Duodenal mucosa (tissue), 2 donors: ENCODE measurements at regions not wholly inside any gene's neighbourhood (a gene's known extent, or its start where the extent isn't known, plus 50 kb on each side); places are given as distances from the start of the nearest gene placed in this dataset.
"Not testable (repeated sequence)": the region's sequence is repeated elsewhere in the genome, so short reads cannot be mapped to it uniquely, and the experiment has no call there.

Experiments
- H3K27ac ChIP-seq: one replicate; pipeline ENCODE4 v1.7.0; 2013; ENCODE audit warnings: low read depth, low read length
- H3K27me3 ChIP-seq, 2 donors: one replicate each; pipeline ENCODE4 v1.7.0; 2013; ENCODE audit warnings: low read length in 2 of 2, control low read depth in 1 of 2; ENCODE audit not compliant: insufficient read depth in 2 of 2, control insufficient read depth in 1 of 2
- H3K36me3 ChIP-seq, 2 donors: one replicate each; pipeline ENCODE4 v1.7.0; 2013; ENCODE audit warnings: low read length in 2 of 2, control low read depth in 1 of 2; ENCODE audit not compliant: insufficient read depth in 2 of 2, control insufficient read depth in 1 of 2
- H3K4me1 ChIP-seq, 2 donors: one replicate each; pipeline ENCODE4 v1.7.0; 2013; ENCODE audit warnings: low read length in 2 of 2, control low read depth in 1 of 2; ENCODE audit not compliant: insufficient read depth in 2 of 2, control insufficient read depth in 1 of 2
- H3K4me3 ChIP-seq, 2 donors: one replicate each; pipeline ENCODE4 v1.7.0; 2013; ENCODE audit warnings: low read length in 2 of 2, low read depth in 1 of 2
- H3K9ac ChIP-seq, 2 donors: one replicate each; pipeline ENCODE4 v1.7.0; 2013; ENCODE audit warnings: low read length in 2 of 2, low read depth in 1 of 2
- H3K9me3 ChIP-seq, 2 donors: one replicate each; pipeline ENCODE4 v1.7.0; 2013; ENCODE audit warnings: low read length in 2 of 2, control low read depth in 1 of 2; ENCODE audit not compliant: control insufficient read depth in 1 of 2

DNA sequence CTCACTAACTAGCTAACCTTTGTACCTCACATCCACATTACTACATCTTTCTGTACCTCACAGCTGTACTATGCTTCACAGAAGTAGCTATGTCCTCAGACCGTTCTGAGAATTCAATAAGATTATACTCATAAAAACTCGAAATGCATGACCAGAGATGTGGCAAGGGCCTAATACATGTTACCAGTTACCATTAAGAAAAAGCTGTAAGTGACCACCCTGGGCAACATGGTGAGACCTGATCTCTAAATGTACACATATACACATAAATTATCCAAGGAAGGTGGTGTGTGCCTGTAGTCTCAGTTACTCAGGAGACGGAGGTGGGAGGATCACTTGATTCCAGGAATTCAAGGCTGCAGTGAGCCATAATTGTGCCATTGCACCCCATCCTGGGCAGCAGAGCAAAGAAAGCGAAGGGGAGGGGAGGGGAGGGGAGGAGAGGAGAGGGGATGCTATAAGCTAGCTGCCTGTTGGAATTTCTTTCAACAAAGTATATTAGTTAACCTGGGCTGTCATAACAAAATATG is 482.6 kb upstream of the ZNF717 start:
- Histone ChIP-seq H3K27ac (no peak overlapping the region), H3K9me3 (no peaks in the 10 kb centered on the region), H3K9ac (no peak overlapping the region), H3K27me3 (no peaks in the 10 kb centered on the region), H3K4me3 (no peak overlapping the region), H3K36me3 (no peaks in the 10 kb centered on the region), H3K4me1 (no peaks in the 10 kb centered on the region)

DNA sequence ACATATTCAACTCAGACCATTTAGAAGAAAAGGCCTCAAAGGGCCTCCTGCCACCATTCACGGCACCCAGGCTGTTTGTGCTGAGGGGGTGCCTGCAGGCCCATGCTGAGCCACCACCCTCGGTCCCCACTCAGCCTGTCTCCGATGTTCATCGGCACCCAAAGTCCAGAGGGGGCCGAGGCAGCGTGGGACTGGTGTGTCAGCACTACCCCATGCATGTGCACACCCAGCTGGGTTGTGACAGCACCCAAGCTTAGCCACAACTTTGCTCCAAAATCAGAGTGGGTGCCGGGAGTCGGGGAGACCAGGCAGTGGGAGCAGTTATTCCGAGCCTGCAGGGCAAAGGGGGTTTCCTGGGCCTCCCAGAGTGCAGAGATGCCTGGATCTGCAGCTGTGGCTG is 508.5 kb upstream of the ZNF717 start:
- no peak overlapping the region for H3K9ac ChIP-seq
- no peak overlapping the region for H3K27ac ChIP-seq
- H3K36me3 ChIP-seq = no peaks in the 10 kb centered on the region
- no peaks in the 10 kb centered on the region for H3K9me3 ChIP-seq
- H3K27me3 ChIP-seq = no peaks in the 10 kb centered on the region
- no peaks in the 10 kb centered on the region for H3K4me1 ChIP-seq
- no peak overlapping the region for H3K4me3 ChIP-seq

DNA sequence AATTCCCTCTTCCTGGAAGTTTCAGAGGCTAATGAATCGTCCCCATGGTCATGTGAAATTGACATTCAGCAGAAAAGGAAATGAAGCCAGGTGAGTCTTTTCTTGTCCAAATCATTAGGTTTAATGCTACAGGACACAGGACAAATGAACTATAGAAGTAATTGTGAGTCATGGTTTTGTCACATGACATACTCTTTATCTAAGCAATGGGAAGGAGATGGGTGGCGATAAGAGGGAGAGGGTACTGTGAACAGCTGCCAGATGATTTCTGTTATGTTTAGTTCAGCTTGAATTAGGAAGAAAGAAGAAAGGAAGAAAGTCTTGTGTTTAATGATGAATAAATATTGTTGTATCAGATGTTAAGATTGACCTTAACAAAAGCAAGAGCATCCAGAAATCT is 515.4 kb upstream of the ZNF717 start:
- H3K4me3 ChIP-seq = no peak overlapping the region
- H3K27ac ChIP-seq = no peak overlapping the region
- H3K4me1 ChIP-seq = no peaks in the 10 kb centered on the region
- H3K36me3 ChIP-seq = no peaks in the 10 kb centered on the region
- no peaks in the 10 kb centered on the region for H3K9me3 ChIP-seq
- H3K27me3 ChIP-seq = no peaks in the 10 kb centered on the region
- no peak overlapping the region for H3K9ac ChIP-seq

DNA sequence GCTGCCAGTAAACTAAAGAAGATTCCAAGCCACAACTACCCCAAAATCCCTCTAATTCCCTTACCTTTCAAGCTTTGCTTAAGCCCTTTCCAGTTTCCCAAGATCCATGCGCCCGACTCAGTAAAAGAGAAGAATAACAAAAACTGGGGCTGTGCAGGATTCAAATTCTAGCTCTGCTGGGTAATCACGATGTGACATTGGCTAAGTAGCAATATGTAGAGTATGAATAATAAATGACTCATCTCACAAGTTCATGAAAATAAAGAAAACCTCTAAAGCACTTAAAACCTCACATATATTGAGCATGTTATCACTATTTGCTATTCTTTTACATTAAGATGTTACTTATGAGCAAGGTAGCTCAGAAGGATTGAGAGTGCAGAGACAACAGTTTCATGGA is 522.2 kb upstream of the ZNF717 start:
- H3K4me3 ChIP-seq = no peak overlapping the region
- H3K4me1 ChIP-seq = no peaks in the 10 kb centered on the region
- no peaks in the 10 kb centered on the region for H3K9me3 ChIP-seq
- H3K27ac ChIP-seq = no peak overlapping the region
- no peaks in the 10 kb centered on the region for H3K27me3 ChIP-seq
- no peak overlapping the region for H3K9ac ChIP-seq
- no peaks in the 10 kb centered on the region for H3K36me3 ChIP-seq

DNA sequence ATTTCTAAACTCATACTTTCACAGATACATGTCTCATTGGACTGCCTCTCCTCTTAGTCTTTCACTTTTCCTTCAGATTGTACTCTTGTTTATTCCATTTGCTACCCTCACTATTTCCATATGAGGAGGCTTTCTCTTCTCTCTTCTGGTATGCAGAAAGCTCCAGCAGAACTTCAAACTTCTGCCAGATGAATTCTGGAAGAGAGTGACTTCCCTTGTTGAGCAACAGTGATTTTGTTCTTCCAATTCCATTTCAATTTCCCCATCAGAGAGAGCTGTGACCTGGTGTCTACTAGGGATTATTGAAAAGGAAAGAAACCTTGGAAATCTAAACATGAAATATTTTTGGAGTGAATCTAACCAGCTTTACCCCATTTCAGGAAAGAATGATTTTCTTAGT is 523.2 kb upstream of the ZNF717 start:
- no peaks in the 10 kb centered on the region for H3K27me3 ChIP-seq
- no peaks in the 10 kb centered on the region for H3K9me3 ChIP-seq
- H3K27ac ChIP-seq = no peak overlapping the region

DNA sequence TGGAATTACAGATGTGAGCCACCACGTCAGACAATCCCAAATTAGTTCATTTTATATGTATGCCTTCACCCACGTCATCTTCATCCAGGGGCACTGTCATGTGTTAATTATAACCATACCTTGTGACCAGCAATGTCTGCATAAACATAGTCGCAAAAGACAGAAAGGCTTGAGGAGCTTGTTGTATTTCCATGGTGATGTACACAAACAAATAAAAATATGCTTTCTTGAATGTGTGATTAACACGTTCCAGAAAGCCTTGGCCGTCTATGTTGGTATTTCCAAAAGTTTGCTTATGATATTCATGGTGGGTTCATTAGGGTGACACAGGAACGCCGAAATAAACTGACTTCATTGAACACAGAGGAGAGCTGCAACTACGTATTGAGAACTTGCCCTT is 524.7 kb upstream of the ZNF717 start:
- H3K4me3 ChIP-seq = no peak overlapping the region
- no peaks in the 10 kb centered on the region for H3K36me3 ChIP-seq
- H3K9ac ChIP-seq = no peak overlapping the region
- no peaks in the 10 kb centered on the region for H3K27me3 ChIP-seq
- H3K9me3 ChIP-seq = no peaks in the 10 kb centered on the region
- no peaks in the 10 kb centered on the region for H3K4me1 ChIP-seq
- no peak overlapping the region for H3K27ac ChIP-seq

More for the DNA sequence above, 523.2 kb upstream of the ZNF717 start:
- no peak overlapping the region for H3K9ac ChIP-seq
- no peaks in the 10 kb centered on the region for H3K4me1 ChIP-seq
- H3K4me3 ChIP-seq = no peak overlapping the region
- no peaks in the 10 kb centered on the region for H3K36me3 ChIP-seq

DNA sequence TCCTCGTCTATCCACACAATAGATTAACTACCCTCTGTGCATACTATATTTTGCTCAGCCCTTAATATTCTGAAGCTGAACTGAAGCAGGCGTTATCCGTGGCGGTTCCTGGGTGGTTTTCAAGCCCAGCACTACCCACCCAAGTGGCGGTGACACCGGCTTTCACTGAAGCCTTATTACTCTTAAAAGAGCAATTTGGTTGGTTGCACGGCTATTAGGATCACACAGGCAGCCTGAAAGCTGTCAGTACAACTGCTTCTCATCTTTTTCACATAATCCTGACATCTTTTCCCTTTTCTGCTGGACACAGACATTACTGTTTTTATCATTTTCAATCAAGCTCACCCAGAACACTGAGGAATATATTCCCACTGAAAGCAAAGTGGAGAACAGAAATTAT is 525.3 kb upstream of the ZNF717 start:
- H3K4me1 ChIP-seq = no peaks in the 10 kb centered on the region
- H3K9me3 ChIP-seq = no peaks in the 10 kb centered on the region
- no peak overlapping the region for H3K27ac ChIP-seq
- H3K27me3 ChIP-seq = no peaks in the 10 kb centered on the region
- no peak overlapping the region for H3K9ac ChIP-seq
- H3K4me3 ChIP-seq = no peak overlapping the region
- H3K36me3 ChIP-seq = no peaks in the 10 kb centered on the region

DNA sequence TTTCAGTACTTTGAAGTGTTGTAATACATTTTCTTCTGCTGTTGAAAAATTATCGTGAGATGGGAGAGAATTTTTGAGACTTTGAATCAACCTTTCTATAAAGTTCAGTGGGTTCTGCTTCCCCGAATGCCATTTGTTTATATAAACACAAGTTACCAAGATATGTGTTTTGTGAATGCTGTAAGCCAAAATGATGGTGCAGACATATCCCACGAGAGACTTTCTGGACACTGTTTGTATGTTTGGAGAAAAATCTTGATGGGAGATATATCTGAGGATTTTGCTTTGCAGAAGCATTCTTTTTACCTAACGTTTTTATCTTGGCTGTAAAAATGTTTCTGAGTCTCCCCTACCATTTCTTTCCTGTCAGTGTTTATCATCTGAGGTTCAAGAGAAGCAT is 526.6 kb upstream of the ZNF717 start:
- H3K9me3 ChIP-seq = no peaks in the 10 kb centered on the region

DNA sequence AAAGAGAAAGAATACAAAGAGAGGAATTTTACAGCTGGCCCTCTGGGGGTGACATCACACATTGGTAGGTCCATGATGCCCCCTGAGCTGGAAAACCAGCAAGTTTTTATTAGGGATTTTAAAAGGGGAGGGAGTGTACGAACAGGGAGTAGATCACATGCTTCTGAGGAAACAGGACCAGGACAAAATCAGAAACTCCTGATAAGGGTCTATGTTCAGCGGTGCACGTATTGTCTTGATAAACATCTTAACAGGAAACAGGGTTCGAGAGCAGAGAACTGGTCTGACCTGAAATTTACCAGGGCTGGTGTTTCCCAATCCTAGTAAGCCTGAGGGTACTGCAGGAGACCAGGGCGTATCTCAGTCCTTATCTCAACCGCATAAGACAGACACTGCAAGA is 530.6 kb upstream of the ZNF717 start:
- H3K4me3 ChIP-seq, H3K27me3 ChIP-seq, H3K36me3 ChIP-seq, H3K27ac ChIP-seq, H3K9me3 ChIP-seq, H3K9ac ChIP-seq, H3K4me1 ChIP-seq: not testable (repeated sequence)

More for the DNA sequence above, 526.6 kb upstream of the ZNF717 start:
- no peak overlapping the region for H3K9ac ChIP-seq
- H3K36me3 ChIP-seq = no peaks in the 10 kb centered on the region
- H3K4me3 ChIP-seq = no peak overlapping the region
- no peaks in the 10 kb centered on the region for H3K4me1 ChIP-seq
- H3K27ac ChIP-seq = no peak overlapping the region
- H3K27me3 ChIP-seq = no peaks in the 10 kb centered on the region

DNA sequence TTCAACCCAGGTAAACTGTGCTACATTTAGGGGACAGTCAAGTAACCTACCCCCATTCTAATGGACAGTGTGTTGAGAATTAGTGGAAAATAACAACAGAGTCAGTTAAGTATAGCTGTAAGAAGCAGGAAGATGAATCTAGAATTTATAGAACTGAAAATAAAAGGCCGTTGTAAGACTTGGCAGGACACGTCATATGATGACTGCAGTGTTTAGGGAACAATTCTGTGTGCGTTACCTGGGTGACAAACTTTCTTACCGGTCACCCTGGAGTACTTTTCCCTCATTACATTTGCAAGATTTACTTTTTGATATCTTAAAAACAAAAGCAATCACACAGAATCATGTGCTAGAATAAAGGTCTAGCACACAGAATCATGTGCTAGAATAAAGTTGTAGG is 536.3 kb upstream of the ZNF717 start:
- H3K9ac ChIP-seq = no peak overlapping the region
- no peaks in the 10 kb centered on the region for H3K9me3 ChIP-seq
- no peak overlapping the region for H3K27ac ChIP-seq
- no peaks in the 10 kb centered on the region for H3K36me3 ChIP-seq
- H3K4me3 ChIP-seq = no peak overlapping the region
- no peaks in the 10 kb centered on the region for H3K27me3 ChIP-seq
- no peaks in the 10 kb centered on the region for H3K4me1 ChIP-seq

DNA sequence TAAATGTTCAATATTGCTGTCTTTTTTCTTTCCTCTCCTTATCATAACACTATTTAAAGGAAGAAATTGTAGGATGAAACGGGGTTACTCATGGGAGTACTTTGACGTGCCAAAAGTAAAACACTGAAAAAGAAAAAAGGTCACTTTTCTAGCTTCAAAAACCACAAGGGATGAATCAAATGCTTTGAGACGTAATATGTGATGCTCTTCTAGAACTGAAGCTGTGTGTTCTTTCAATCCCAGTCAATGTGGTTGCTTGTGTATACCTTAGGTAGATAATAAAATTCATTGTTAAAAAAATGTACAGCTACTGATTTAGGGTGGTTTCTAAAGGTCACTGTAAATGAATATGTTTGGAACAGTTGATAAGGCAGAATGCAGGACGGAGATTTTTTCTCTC is 538.8 kb upstream of the ZNF717 start:
- no peak overlapping the region for H3K4me3 ChIP-seq
- H3K9me3 ChIP-seq = no peaks in the 10 kb centered on the region
- H3K4me1 ChIP-seq = no peaks in the 10 kb centered on the region
- H3K9ac ChIP-seq = no peak overlapping the region
- no peaks in the 10 kb centered on the region for H3K27me3 ChIP-seq
- H3K36me3 ChIP-seq = no peaks in the 10 kb centered on the region
- no peak overlapping the region for H3K27ac ChIP-seq
